H54 (cell line): ENCODE measurements at regions not wholly inside any gene's neighbourhood (a gene's known extent, or its start where the extent isn't known, plus 50 kb on each side); places are given as distances from the start of the nearest gene placed in this dataset.
A peak's percentile ranks its signal among the peaks of the same experiment; 100 is the strongest.
"Not testable (repeated sequence)": the region's sequence is repeated elsewhere in the genome, so short reads cannot be mapped to it uniquely, and the experiment has no call there.

Experiments used
- DNase-seq: peaks from one replicate; pipeline ENCODE4 v3.0.0; 2011; ENCODE audit warnings: low spot score, mixed read lengths; ENCODE audit not compliant: insufficient read length
- FAIRE-seq: peaks from 3 replicates; lab custom pipeline; 2011; peaks lifted over from hg19 to GRCh38; lab: Jason Lieb, UNC
- POLR2A ChIP-seq: IDR thresholded peaks from 2 replicates; pipeline ENCODE4 v1.6.1; 2011; ENCODE audit warnings: low read depth, mild to moderate bottlenecking, low read length

DNA sequence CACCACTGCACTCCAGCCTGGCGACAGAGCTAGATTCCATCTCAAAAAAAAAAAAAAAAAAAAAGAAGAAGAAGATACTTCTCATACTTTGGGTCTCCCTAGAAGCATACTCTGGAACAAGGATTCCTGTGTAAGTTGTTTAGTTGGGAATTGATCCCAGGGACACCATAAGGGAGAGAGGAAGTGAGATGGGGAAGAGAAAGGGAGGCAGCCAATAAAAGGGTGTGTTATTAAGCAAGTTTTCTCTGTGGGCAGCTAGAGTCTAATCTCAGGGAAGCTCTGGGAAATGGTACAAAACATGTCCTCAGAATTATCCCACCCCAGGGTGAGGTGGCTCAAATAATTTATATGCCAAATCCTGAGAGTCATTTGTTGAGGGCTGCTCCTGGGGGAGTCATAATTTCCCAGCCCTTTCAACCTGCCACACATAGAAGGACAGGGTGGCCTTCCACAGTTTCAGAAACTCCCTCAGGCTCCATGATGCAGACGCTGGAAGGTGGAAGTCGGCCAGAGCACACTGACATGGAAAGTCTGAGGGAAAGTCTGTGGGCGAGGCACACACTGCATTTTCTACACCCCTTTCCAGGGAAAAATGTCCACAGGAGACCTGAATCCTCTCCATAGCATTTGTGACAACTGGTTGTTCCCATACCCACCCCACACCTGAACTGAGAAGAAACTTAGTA is 86.4 kb upstream of the SLC4A7 start:
- no peak for TF ChIP-seq POLR2A
- no peak for FAIRE-seq
- DNase-seq: no peak

- TF ChIP-seq POLR2A: no peak
- FAIRE-seq: peak; percentile 66
- peak; percentile 23 for DNase-seq
Observed at GRCh38 chr3:27568393-27568792, 84.2 kb upstream of the SLC4A7 start.

DNA sequence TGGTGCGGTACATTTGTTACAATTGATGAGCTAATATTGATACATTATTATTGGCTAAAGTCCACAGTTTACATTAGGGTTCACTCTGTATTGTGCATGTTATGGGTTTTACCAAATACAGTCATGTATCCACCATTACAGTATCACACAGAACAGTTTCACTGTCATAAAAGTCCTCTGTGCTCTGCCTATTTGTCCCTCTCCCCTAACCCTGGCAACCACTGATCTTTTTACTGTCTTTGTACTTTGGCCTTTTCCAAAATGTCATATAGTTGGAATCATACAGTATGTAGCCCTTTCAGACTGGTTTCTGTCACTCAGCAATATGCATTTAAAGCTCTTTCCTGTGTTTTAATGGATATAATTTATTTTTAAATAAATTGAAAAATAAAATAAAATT is 83.1 kb upstream of the SLC4A7 start:
- FAIRE-seq: no peak
- no peak for TF ChIP-seq POLR2A

DNA sequence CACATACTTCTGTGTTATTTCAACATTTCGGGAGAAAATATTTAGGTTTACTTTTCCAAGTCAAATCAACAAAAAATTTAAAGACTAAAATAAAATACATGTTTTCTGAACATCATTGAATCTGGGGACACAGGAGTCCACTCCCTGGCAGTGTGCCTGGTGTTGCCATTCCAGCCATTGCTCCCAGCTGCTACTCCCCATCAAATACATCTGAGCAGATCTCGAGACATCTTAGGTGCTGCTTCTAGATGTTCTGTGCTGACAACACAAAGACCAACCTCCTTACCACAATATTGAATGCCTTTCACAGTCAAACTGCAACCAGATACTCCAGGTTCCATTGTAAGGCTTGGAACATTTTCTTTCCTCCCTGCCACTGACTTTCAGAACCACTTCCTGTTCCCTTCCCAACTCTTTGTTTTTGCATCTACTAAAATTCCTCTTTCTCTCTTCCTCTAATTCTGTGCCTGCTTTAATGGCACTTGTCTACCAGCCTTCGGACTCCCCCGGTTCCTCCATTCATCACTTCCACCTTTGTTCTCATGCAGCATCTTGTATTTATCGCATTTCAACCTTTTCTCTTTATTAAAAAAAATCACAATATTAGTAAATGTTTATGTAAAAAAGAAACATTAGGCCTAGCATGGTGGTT is 81.1 kb upstream of the SLC4A7 start:
- TF ChIP-seq POLR2A: no peak
- DNase-seq: no peak
- no peak for FAIRE-seq

More for the DNA sequence above, 83.1 kb upstream of the SLC4A7 start:
- DNase-seq: no peak

DNA sequence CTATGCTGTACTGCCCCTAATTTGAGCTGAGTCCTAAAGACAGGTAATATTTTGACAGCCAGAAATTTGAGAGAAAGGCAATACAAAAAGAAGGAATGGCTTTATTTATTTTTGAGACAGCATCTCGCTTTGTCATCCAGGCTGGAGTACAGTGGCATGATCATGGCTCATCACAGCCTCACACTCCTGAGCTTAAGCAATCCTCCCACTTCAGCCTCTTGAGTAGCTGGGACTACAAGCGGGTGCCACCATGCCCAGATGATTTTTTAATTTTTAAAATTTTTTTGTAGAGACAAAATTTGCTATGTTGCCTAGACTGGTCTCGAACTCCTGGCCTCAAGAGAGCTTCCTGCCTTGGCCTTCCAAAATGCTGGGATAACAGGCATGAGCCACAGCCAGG is 77.4 kb upstream of the SLC4A7 start:
- no peak for FAIRE-seq
- no peak for TF ChIP-seq POLR2A

GRCh38 chr3:27560484-27561056 is 76.4 kb upstream of the SLC4A7 start:
- no peak for DNase-seq
- no peak for FAIRE-seq
- TF ChIP-seq POLR2A: no peak

More for the DNA sequence above, 77.4 kb upstream of the SLC4A7 start:
- no peak for DNase-seq

GRCh38 chr3:27559835-27560234 is 75.7 kb upstream of the SLC4A7 start:
- FAIRE-seq (no peak), DNase-seq (no peak)
- no peak for TF ChIP-seq POLR2A

- DNase-seq: no peak
- FAIRE-seq: no peak
- TF ChIP-seq POLR2A: no peak
Observed at GRCh38 chr3:27559381-27559780, 75.2 kb upstream of the SLC4A7 start.

DNA sequence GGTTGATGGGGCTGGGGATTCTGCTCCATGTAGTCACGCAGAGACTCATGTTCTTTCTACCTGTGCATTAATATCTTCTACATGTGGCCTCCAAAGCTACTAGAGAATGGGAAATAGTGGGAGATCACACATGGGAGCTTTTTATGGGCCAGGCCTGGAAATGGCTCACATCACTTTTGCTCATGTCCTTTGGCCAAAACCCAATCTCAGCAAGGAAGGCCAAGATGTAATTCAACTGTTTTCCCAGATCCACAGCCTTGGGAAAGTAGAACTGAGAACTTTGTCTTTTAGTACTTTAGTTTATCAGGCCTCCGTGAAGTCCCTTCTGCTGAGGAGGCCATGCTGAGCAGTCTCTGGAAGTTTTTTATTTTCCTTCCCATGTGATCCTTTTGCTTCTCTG is 73.2 kb upstream of the SLC4A7 start:
- FAIRE-seq (no peak), DNase-seq (no peak)
- no peak for TF ChIP-seq POLR2A

GRCh38 chr3:27556887-27557286 is 72.7 kb upstream of the SLC4A7 start:
- FAIRE-seq (no peak), DNase-seq (no peak)
- no peak for TF ChIP-seq POLR2A

- DNase-seq: no peak
- FAIRE-seq: no peak
- no peak for TF ChIP-seq POLR2A
Observed at GRCh38 chr3:27554706-27555105, 70.5 kb upstream of the SLC4A7 start.

- FAIRE-seq (no peak), DNase-seq (no peak)
- no peak for TF ChIP-seq POLR2A
Observed at GRCh38 chr3:27553886-27554540, 69.8 kb upstream of the SLC4A7 start.

- not testable (repeated sequence) for DNase-seq
- FAIRE-seq: peak; percentile 76
Observed at GRCh38 chr3:27552708-27553107, 68.5 kb upstream of the SLC4A7 start.

DNA sequence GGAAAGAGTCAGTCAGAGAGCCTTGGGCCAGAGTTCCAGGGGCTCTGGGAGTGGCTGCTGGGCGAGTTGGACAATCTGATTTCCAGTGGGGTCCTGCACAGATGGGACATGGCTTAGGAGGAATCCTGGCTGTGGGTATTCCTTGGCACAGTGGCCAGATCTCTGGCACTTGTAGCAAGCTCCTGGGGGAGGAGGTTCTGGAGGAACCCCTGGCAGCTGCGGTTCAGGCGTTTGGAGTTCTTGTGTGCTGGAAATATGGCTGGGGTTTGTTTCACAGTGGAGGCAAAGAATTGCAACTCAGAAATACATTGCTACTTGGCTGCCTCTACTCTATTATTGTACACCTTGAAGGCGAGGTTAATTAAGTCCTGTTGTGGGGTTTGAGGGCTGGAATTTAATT is 67.2 kb upstream of the SLC4A7 start:
- FAIRE-seq, DNase-seq: not testable (repeated sequence)

DNA sequence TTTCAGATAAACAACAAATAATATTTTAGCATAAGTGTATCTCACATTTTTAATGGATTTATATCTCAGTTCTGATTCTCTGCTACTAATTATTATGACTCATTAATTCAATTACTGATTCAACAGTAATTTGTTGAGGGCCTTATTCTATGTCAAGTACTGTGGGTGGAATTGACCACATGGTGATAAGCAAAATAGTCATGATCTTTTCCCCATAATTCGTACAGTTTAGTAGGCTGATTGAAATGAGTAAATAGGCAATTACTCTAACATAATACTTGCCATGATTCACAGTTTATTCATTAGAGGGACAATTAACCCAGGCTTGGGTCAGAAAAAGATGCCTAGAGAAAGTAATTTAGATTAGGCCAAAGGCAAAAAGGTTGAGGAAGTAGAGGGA is 60.9 kb upstream of the SLC4A7 start:
- DNase-seq: no peak
- no peak for TF ChIP-seq POLR2A
- FAIRE-seq: peak; percentile 33
